ENCODE measurements at regions not wholly inside any gene's neighbourhood (a gene's known extent, or its start where the extent isn't known, plus 50 kb on each side); places are given as distances from the start of the nearest gene placed in this dataset.
"Not testable (repeated sequence)": the region's sequence is repeated elsewhere in the genome, so short reads cannot be mapped to it uniquely, and the experiment has no call there.

- no peak for DNase-seq
Measured at GRCh38 chr1:47638240-47638639, 200.4 kb downstream of the FOXD2 start.

GRCh38 chr1:47638713-47639112 lies 200.9 kb downstream of the FOXD2 start:
- no peak for DNase-seq

DNA sequence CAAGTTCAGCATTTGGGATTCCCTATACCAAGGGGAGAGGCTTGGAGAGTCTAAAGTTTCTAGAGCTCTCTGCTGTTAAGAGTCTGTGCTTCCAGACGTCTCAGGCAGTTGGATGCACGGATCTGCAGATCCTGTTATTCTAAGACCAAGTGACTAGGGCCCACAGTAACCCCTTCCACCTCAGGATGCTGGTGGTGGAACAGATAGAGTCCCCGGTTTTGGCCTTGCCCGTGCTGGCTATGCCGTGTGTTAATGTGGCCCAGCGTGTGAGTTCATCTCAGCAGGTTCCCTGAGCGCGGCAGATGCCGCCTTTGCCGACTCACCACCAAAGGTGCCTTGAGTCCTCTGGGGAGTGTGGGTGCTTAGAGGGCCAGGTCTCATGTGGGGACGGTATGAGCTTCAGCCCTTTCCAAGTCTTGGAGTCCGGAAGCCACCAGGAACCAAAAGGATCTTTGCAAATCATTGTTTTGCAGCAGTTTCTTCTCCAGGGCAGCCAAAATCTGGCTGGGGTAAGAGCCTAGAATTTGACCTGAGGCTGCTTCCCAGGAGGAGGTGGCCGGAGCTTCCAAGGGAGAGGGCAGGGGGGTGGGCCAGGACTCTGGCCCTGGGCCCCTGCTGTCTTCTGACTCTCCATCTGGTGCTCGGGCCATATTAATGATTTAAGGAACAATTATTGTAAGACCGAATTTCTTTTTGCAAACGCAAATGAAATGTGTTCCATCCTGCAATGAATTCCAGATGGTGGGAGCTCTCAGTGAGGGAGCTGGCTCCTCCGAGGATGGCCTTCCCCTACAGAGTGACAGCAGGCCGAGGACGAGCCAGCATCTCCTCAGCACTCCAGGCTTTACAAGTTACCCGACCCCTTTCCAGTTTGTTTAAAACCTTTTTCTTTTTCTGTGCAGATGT lies 205.7 kb downstream of the FOXD2 start:
- DNase-seq = no peak

DNA sequence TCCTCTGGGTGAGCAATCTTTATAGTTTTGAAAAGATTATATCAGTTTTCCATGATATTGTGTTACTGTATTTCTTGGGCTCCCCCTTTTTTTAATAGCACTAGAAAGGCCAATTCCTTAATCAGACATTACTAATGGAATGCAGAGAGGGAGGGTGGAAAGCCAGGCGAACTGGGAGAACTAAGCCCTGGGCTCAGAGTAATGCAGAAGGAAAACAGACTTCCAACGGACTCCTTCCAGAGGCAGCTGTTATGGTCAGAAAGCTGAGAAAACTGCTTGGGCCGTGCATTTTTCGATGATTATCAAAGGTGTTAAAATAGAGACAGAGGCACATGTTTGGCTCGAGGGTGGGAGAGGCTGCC lies 206.3 kb downstream of the FOXD2 start:
- no peak for DNase-seq

GRCh38 chr1:47645151-47645550 lies 207.3 kb downstream of the FOXD2 start:
- DNase-seq = no peak

GRCh38 chr1:47646676-47647075 lies 208.8 kb downstream of the FOXD2 start:
- DNase-seq = no peak

- DNase-seq = peak; percentile 39
Measured at GRCh38 chr1:47647327-47647845, 209.5 kb downstream of the FOXD2 start.

DNA sequence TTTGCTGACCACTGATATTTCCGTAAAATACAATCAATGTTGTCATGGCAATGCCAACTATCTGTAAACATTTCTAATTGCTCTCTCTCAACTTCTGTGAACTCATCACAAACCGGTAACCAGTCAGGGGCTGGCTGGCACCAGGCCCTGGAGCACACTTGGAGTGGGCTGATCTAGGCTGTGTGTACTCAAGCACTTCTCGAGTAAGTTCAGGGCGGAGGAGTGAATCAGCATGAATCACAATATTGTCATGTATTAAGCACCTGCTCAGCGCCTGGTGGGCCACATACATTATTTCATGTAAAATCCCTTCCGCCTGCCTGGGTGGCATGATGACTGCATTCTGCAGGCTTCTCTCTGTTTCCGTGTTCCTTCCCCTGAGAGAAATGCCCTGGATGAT lies 212.4 kb downstream of the FOXD2 start:
- DNase-seq = peak; percentile 97

DNA sequence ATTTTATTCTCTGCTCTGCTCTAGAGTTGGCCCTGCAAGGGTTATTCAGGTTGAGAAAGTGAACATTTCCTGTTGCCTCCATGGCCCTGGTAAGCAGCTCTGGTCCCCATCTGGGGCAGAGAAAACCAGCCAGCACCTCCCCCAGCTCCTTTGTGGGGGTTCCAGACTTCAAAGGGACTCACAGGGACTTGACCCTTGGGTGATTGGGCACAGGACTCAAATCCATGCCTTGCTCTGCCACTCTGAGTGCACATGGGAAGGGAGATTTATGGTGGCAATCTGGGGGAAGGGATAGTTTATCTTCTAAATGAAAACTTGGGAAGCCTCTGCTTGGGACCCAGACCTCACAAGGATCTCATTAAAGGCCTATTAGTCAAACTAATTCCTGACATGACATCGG lies 212.8 kb downstream of the FOXD2 start:
- DNase-seq = no peak

GRCh38 chr1:47651311-47652089 lies 213.7 kb downstream of the FOXD2 start:
- peak; percentile 60 for DNase-seq

- DNase-seq = no peak
Measured at GRCh38 chr1:47655521-47656300, 217.9 kb downstream of the FOXD2 start.

GRCh38 chr1:47656719-47657685 lies 219.2 kb downstream of the FOXD2 start:
- no peak for DNase-seq

DNA sequence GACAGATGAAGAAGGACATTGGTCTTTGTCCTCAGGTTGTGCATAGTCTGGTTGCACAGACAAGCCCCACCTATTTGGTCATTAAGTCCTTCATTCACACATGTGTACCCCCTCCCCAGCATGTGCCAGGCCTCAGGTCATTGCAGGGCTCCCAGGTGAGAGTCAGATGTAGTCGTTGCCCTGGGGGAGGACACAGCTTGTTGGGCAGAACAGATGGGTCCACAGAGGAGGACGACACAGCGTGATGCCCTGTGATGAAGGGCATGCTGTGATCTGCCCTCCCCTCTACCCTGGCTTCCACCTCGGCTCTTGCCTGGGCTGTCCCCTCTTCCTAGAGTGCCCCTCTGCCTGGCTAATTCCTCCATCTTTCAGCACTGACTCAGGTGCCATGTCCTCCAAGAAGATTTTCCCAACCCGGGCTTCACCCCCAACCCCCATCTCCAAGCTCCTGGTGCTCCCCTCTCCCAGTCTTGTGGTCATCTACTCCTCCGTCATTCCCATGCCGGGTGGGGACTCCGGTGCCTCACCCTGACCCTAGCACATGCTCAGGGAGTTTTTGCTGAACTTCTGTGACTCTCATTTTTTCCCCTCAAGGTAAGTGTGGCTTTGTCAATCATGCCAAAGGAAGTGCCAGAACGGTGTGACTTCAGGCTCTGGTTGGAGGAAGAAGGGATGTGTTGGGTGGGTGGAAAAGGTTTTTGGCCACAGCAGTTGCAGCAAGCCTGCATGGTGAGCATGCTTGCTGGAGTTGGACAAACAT lies 220.5 kb downstream of the FOXD2 start:
- no peak for DNase-seq

GRCh38 chr1:47659146-47659545 lies 221.3 kb downstream of the FOXD2 start:
- DNase-seq = peak; percentile 48

GRCh38 chr1:47660622-47661021 lies 222.8 kb downstream of the FOXD2 start:
- DNase-seq = peak; percentile 94

GRCh38 chr1:47661040-47661439 lies 223.2 kb downstream of the FOXD2 start:
- DNase-seq = peak; percentile 94

DNA sequence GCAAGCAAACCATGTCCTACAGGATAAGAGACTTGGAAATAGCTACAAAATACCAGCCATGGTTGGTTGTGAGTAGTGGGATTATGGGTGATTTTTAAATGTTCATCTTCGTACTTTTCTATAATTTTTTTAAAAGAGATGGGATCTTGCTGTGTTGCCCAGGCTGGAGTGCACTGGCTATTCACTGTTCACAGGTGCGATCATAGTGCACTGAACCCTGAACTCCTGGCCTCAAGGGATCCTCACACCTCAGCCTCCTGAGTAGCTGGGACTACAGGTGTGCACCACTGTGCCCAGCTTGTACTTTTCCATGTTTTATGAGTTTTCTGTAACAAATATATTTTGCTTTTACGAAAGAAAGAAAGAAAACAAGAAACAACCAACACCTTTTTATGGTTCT lies 224.2 kb downstream of the FOXD2 start:
- DNase-seq = no peak

DNA sequence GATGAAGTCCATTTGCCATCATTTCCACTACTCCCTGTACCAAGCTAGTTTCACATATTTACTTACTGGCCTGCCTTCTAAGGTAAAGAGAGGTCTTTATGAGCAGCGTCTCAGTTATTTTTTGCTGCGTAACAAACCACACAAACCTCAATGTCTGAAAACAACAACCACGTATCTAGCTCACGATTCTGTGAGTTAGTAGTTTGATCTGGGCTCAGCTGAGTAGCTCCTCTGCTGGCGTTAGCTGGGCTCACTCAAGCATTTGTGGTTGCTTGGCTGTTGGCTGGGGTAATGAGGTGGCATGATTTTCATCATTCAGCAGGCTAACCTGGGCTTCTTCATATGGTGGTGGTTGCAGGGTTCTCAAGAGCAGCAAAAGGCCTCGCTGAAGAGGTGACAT lies 225.4 kb downstream of the FOXD2 start:
- no peak for DNase-seq

DNA sequence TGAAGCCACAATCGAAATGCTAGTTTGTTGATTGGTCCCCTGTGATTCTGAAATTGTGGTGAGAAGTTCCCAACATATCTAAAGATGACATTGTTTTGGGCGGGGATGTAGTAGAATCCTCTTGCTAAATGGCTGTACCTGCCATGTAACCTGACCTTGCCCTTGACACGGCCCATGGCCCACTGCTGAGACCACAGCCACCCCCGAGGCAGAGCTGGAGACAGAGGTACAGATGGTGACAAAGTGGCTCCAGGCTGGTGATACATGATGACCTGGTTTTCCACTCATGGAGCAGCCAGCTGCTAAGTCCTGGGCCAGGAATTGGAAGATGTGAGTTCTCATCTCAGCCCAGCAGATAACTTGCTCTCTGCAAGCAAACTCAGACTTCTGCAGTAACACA lies 226.5 kb downstream of the FOXD2 start:
- DNase-seq = no peak

- DNase-seq = not testable (repeated sequence)
Measured at GRCh38 chr1:47664896-47665295, 227.1 kb downstream of the FOXD2 start.

DNA sequence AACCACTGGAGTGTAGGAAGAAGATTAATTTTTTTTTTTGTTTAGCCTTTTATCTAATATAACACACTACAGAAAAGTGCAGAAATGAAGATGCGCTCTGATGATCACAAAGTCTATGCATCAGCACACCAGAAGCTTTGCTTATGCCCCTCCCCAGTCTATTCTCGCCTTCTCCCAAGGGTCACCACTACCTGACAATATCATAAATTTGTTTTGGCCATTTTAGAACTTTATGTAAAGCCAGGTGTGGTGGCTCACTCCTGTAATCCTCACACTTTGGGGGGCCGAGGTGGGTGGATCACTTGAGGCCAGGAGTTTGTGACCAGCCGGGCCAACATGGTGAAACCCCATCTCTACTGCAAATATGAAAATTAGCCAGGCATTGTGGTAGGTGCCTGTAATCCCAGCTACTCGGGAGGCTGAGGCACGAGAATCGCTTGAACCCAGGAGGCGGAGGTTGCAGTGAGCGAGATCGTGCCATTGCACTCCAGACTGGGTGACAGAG lies 231.3 kb downstream of the FOXD2 start:
- DNase-seq = no peak
